ENCODE measurements at regions not wholly inside any gene's neighbourhood (a gene's known extent, or its start where the extent isn't known, plus 50 kb on each side); places are given as distances from the start of the nearest gene placed in this dataset.

DNA sequence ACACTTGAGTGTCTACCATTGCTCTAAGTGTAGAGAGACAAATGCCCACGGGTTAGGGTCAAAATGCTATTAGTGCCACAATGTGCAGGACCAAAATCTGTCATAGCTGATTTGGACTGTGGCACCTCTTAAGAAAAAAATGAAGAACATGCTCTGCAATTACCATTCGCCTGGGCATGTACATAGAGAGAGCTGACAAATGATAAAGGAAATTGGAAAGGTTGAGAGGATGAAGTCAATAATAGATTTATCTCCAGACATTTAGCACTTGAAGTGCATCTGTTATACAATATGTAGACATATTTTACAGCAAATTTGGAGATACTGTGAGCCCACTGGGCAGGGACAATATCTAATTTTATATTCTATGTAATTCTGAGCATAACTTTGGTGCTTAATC, 804.4 kb downstream of the SATB2 start:
- TF ChIP-seq, protein P1, sequence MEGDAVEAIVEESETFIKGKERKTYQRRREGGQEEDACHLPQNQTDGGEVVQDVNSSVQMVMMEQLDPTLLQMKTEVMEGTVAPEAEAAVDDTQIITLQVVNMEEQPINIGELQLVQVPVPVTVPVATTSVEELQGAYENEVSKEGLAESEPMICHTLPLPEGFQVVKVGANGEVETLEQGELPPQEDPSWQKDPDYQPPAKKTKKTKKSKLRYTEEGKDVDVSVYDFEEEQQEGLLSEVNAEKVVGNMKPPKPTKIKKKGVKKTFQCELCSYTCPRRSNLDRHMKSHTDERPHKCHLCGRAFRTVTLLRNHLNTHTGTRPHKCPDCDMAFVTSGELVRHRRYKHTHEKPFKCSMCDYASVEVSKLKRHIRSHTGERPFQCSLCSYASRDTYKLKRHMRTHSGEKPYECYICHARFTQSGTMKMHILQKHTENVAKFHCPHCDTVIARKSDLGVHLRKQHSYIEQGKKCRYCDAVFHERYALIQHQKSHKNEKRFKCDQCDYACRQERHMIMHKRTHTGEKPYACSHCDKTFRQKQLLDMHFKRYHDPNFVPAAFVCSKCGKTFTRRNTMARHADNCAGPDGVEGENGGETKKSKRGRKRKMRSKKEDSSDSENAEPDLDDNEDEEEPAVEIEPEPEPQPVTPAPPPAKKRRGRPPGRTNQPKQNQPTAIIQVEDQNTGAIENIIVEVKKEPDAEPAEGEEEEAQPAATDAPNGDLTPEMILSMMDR (conservative IDR thresholded peaks at IDR 0.05) = no peak
- TF ChIP-seq EZH2 (IDR thresholded peaks at IDR 0.05; ENCODE audit: low read depth) = no peak

Measured in PC-9 (cell line).